Glutamatergic neuron (in vitro differentiated cells): ENCODE measurements at regions not wholly inside any gene's neighbourhood (a gene's known extent, or its start where the extent isn't known, plus 50 kb on each side); places are given as distances from the start of the nearest gene placed in this dataset.

Experiments
- DNase-seq: peaks from one replicate; pipeline ENCODE4 v3.0.0; 2022
- H3K27ac Mint-ChIP-seq: one replicate; pipeline ENCODE4 v1.8.0; 2020; ENCODE audit warnings: mild to moderate bottlenecking, mixed read lengths, inconsistent platforms; ENCODE audit not compliant: unreplicated experiment
- H3K27me3 Mint-ChIP-seq: one replicate; pipeline ENCODE4 v1.8.0; 2020; ENCODE audit warnings: mild to moderate bottlenecking, moderate library complexity, mixed read lengths, inconsistent platforms; ENCODE audit not compliant: unreplicated experiment
- H3K36me3 Mint-ChIP-seq: one replicate; pipeline ENCODE4 v1.8.0; 2020; ENCODE audit warnings: mild to moderate bottlenecking, mixed read lengths, inconsistent platforms; ENCODE audit not compliant: unreplicated experiment
- H3K4me1 Mint-ChIP-seq: one replicate; pipeline ENCODE4 v1.8.0; 2020; ENCODE audit warnings: mild to moderate bottlenecking, low read depth, mixed read lengths, inconsistent platforms; ENCODE audit not compliant: unreplicated experiment
- H3K4me3 Mint-ChIP-seq: one replicate; pipeline ENCODE4 v1.8.0; 2020; ENCODE audit warnings: mild to moderate bottlenecking, mixed read lengths, inconsistent platforms; ENCODE audit not compliant: unreplicated experiment
- H3K9me3 Mint-ChIP-seq: one replicate; pipeline ENCODE4 v1.8.0; 2020; ENCODE audit warnings: mild to moderate bottlenecking, moderate library complexity, mixed read lengths, inconsistent platforms; ENCODE audit not compliant: unreplicated experiment
- CTCF ChIP-seq: fragments of 200-600 bp; sonication (generic); IDR thresholded peaks from one replicate; pipeline ENCODE4 v1.5.0; 2021; ENCODE audit not compliant: partially characterized antibody, unreplicated experiment

GRCh38 chr4:104210420-104210819, 284.3 kb downstream of the CXXC4 start:
- TF ChIP-seq CTCF: no peak
- Mint-ChIP-seq H3K9me3 (no peaks in the 10 kb centered on the region), H3K36me3 (no peaks in the 10 kb centered on the region), H3K4me1 (no peaks in the 10 kb centered on the region), H3K4me3 (no peak overlapping the region), H3K27ac (no peak overlapping the region), H3K27me3 (peaks cover 3% of the 10 kb centered on the region)
- DNase-seq: no peak

GRCh38 chr4:104206784-104207183, 287.9 kb downstream of the CXXC4 start:
- peaks cover 2% of the 10 kb centered on the region for H3K9me3 Mint-ChIP-seq
- DNase-seq: no peak
- TF ChIP-seq CTCF: no peak
- H3K36me3 Mint-ChIP-seq: no peaks in the 10 kb centered on the region
- H3K4me3 Mint-ChIP-seq: no peak overlapping the region
- no peak overlapping the region for H3K27ac Mint-ChIP-seq
- peaks cover 1% of the 10 kb centered on the region for H3K27me3 Mint-ChIP-seq
- H3K4me1 Mint-ChIP-seq: no peaks in the 10 kb centered on the region

GRCh38 chr4:104205116-104205515, 289.6 kb downstream of the CXXC4 start:
- no peak overlapping the region for H3K4me3 Mint-ChIP-seq
- H3K27me3 Mint-ChIP-seq: peaks cover 4% of the 10 kb centered on the region
- DNase-seq: no peak
- no peak for TF ChIP-seq CTCF
- no peak overlapping the region for H3K27ac Mint-ChIP-seq
- H3K36me3 Mint-ChIP-seq: no peaks in the 10 kb centered on the region
- H3K4me1 Mint-ChIP-seq: no peaks in the 10 kb centered on the region
- H3K9me3 Mint-ChIP-seq: peaks cover 2% of the 10 kb centered on the region

- no peak for DNase-seq
- TF ChIP-seq CTCF: no peak
- H3K27me3 Mint-ChIP-seq: no peaks in the 10 kb centered on the region
- peaks cover 2% of the 10 kb centered on the region for H3K9me3 Mint-ChIP-seq
- H3K4me1 Mint-ChIP-seq: peaks cover 1% of the 10 kb centered on the region
- no peaks in the 10 kb centered on the region for H3K36me3 Mint-ChIP-seq
- H3K4me3 Mint-ChIP-seq: no peak overlapping the region
- H3K27ac Mint-ChIP-seq: no peak overlapping the region
Measured at GRCh38 chr4:104188301-104188700, 306.4 kb downstream of the CXXC4 start.

- DNase-seq: no peak
- Mint-ChIP-seq H3K27me3 (no peaks in the 10 kb centered on the region), H3K4me1 (no peaks in the 10 kb centered on the region), H3K4me3 (no peak overlapping the region), H3K36me3 (no peaks in the 10 kb centered on the region), H3K9me3 (no peaks in the 10 kb centered on the region), H3K27ac (no peak overlapping the region)
- no peak for TF ChIP-seq CTCF
Measured at GRCh38 chr4:104169437-104169836, 325.3 kb downstream of the CXXC4 start.
